ENCODE measurements at regions not wholly inside any gene's neighbourhood (a gene's known extent, or its start where the extent isn't known, plus 50 kb on each side); places are given as distances from the start of the nearest gene placed in this dataset.

GRCh38 chr12:97093187-97093683 lies 186.2 kb downstream of the NEDD1 start:
- Histone ChIP-seq H3K4me1 (ENCODE audit: insufficient read depth, low read length, severe bottlenecking) (no peaks in the 10 kb centered on the region), H3K9ac (ENCODE audit: low read length) (no peak overlapping the region), H3K27me3 (ENCODE audit: insufficient read depth, low read length) (no peaks in the 10 kb centered on the region), H3K9me3 (ENCODE audit: low read length) (no peaks in the 10 kb centered on the region), H3K4me2 (ENCODE audit: low read length) (no peak overlapping the region), H3K27ac (ENCODE audit: low read depth, low read length, poor library complexity, severe bottlenecking) (no peak overlapping the region), H3K9me2 (ENCODE audit: low read depth, low read length) (no peaks in the 10 kb centered on the region), H3K79me2 (ENCODE audit: insufficient read depth, low read length) (no peaks in the 10 kb centered on the region), H2AFZ (ENCODE audit: low read length) (no peak overlapping the region), H4K20me1 (ENCODE audit: insufficient read depth, low read length) (no peaks in the 10 kb centered on the region), H3K4me3 (ENCODE audit: low read depth, low read length, poor library complexity, severe bottlenecking) (no peak overlapping the region), H3F3A (ENCODE audit: insufficient read depth, low read length) (no peaks in the 10 kb centered on the region), H3K36me3 (ENCODE audit: insufficient read depth, low read length) (no peaks in the 10 kb centered on the region)
- no peak for TF ChIP-seq EZH2 (IDR thresholded peaks at IDR 0.05; ENCODE audit: borderline replicate concordance, low read length)
- no peak for TF ChIP-seq CTCF (IDR thresholded peaks at IDR 0.05; ENCODE audit: low read length)

GRCh38 chr12:97097734-97098133 lies 190.7 kb downstream of the NEDD1 start:
- no peaks in the 10 kb centered on the region for H3K36me3 ChIP-seq (ENCODE audit: insufficient read depth, low read length)
- no peak overlapping the region for H3K4me2 ChIP-seq (ENCODE audit: low read length)
- H3K27me3 ChIP-seq (ENCODE audit: insufficient read depth, low read length) = no peaks in the 10 kb centered on the region
- H3K4me3 ChIP-seq (ENCODE audit: low read depth, low read length, poor library complexity, severe bottlenecking) = no peak overlapping the region
- H3K9me3 ChIP-seq (ENCODE audit: low read length) = no peaks in the 10 kb centered on the region
- no peaks in the 10 kb centered on the region for H3K4me1 ChIP-seq (ENCODE audit: insufficient read depth, low read length, severe bottlenecking)
- no peak overlapping the region for H3K27ac ChIP-seq (ENCODE audit: low read depth, low read length, poor library complexity, severe bottlenecking)
- no peaks in the 10 kb centered on the region for H3F3A ChIP-seq (ENCODE audit: insufficient read depth, low read length)
- TF ChIP-seq EZH2 (IDR thresholded peaks at IDR 0.05; ENCODE audit: borderline replicate concordance, low read length) (no peak), CTCF (IDR thresholded peaks at IDR 0.05; ENCODE audit: low read length) (no peak)
- H3K9ac ChIP-seq (ENCODE audit: low read length) = no peak overlapping the region
- H3K79me2 ChIP-seq (ENCODE audit: insufficient read depth, low read length) = no peaks in the 10 kb centered on the region
- no peaks in the 10 kb centered on the region for H3K9me2 ChIP-seq (ENCODE audit: low read depth, low read length)
- H4K20me1 ChIP-seq (ENCODE audit: insufficient read depth, low read length) = no peaks in the 10 kb centered on the region
- H2AFZ ChIP-seq (ENCODE audit: low read length) = no peak overlapping the region

GRCh38 chr12:97109441-97109840 lies 202.4 kb downstream of the NEDD1 start:
- Histone ChIP-seq H3K79me2 (ENCODE audit: insufficient read depth, low read length) (no peaks in the 10 kb centered on the region), H3K36me3 (ENCODE audit: insufficient read depth, low read length) (no peaks in the 10 kb centered on the region), H3K27me3 (ENCODE audit: insufficient read depth, low read length) (no peaks in the 10 kb centered on the region), H4K20me1 (ENCODE audit: insufficient read depth, low read length) (no peaks in the 10 kb centered on the region), H2AFZ (ENCODE audit: low read length) (no peak overlapping the region), H3F3A (ENCODE audit: insufficient read depth, low read length) (no peaks in the 10 kb centered on the region), H3K9ac (ENCODE audit: low read length) (no peak overlapping the region), H3K4me2 (ENCODE audit: low read length) (no peak overlapping the region), H3K4me3 (ENCODE audit: low read depth, low read length, poor library complexity, severe bottlenecking) (no peak overlapping the region), H3K4me1 (ENCODE audit: insufficient read depth, low read length, severe bottlenecking) (no peaks in the 10 kb centered on the region), H3K9me3 (ENCODE audit: low read length) (no peaks in the 10 kb centered on the region), H3K9me2 (ENCODE audit: low read depth, low read length) (no peaks in the 10 kb centered on the region), H3K27ac (ENCODE audit: low read depth, low read length, poor library complexity, severe bottlenecking) (no peak overlapping the region)
- TF ChIP-seq CTCF (IDR thresholded peaks at IDR 0.05; ENCODE audit: low read length) (no peak), EZH2 (IDR thresholded peaks at IDR 0.05; ENCODE audit: borderline replicate concordance, low read length) (no peak)
